OCI-LY7 (cell line): ENCODE measurements at regions not wholly inside any gene's neighbourhood (a gene's known extent, or its start where the extent isn't known, plus 50 kb on each side); places are given as distances from the start of the nearest gene placed in this dataset.

Experiments
- EZH2phosphoT487 ChIP-seq: fragments of 200-600 bp; sonication (generic); IDR thresholded peaks from 2 replicates; pipeline ENCODE4 v1.6.1; 2018; ENCODE audit warnings: low read depth, borderline replicate concordance, mild to moderate bottlenecking, mixed run types, antibody characterized with exemption, low read length, moderate library complexity, mixed read lengths
- TF ChIP-seq, protein P1 (sequence below): fragments of 200-600 bp; sonication (generic); conservative IDR thresholded peaks from 2 replicates; pipeline ENCODE4 v1.5.1; 2014; ENCODE audit warnings: mild to moderate bottlenecking, antibody characterized with exemption, low read length, moderate library complexity, mixed read lengths

DNA sequence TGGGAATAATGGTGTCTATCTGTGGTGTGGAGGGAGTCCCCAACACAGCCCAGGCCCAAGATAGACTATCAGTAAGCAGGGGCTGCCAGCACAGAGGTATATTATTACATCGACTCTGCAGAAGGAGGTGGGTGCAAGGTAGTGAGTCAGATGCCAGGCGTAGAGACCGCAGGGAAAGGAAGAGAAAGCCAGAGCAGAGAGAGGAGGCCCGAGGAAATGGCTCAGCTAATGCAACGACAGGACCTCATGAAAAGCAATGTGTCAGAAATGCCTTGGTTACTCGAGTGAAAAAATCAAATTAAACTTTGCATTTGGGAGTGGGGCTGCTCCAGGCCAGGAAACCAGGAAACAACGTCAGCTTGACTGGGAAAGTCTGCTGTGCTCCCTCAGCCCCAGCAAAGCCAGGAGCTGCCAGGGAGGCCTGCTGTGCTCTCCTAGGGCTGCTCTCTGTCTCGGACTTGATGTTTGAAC lies 173.2 kb downstream of the SUDS3 start:
- TF ChIP-seq, protein P1, sequence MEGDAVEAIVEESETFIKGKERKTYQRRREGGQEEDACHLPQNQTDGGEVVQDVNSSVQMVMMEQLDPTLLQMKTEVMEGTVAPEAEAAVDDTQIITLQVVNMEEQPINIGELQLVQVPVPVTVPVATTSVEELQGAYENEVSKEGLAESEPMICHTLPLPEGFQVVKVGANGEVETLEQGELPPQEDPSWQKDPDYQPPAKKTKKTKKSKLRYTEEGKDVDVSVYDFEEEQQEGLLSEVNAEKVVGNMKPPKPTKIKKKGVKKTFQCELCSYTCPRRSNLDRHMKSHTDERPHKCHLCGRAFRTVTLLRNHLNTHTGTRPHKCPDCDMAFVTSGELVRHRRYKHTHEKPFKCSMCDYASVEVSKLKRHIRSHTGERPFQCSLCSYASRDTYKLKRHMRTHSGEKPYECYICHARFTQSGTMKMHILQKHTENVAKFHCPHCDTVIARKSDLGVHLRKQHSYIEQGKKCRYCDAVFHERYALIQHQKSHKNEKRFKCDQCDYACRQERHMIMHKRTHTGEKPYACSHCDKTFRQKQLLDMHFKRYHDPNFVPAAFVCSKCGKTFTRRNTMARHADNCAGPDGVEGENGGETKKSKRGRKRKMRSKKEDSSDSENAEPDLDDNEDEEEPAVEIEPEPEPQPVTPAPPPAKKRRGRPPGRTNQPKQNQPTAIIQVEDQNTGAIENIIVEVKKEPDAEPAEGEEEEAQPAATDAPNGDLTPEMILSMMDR, result no peak
- TF ChIP-seq EZH2phosphoT487, result no peak
